DOHH2 (cell line): ENCODE measurements at regions not wholly inside any gene's neighbourhood (a gene's known extent, or its start where the extent isn't known, plus 50 kb on each side); places are given as distances from the start of the nearest gene placed in this dataset.

Source experiments
- CTCF ChIP-seq: fragments of 200-600 bp; sonication (generic); IDR thresholded peaks from one replicate; pipeline ENCODE4 v1.5.1; 2014; ENCODE audit warnings: antibody characterized with exemption, mild to moderate bottlenecking, low read depth, low read length; ENCODE audit not compliant: poor library complexity, severe bottlenecking
- EZH2phosphoT487 ChIP-seq: fragments of 200-600 bp; sonication (generic); IDR thresholded peaks from 2 replicates; pipeline ENCODE4 v1.6.1; 2017; ENCODE audit warnings: borderline replicate concordance, mild to moderate bottlenecking, antibody characterized with exemption, low read length, moderate library complexity, mixed read lengths

DNA sequence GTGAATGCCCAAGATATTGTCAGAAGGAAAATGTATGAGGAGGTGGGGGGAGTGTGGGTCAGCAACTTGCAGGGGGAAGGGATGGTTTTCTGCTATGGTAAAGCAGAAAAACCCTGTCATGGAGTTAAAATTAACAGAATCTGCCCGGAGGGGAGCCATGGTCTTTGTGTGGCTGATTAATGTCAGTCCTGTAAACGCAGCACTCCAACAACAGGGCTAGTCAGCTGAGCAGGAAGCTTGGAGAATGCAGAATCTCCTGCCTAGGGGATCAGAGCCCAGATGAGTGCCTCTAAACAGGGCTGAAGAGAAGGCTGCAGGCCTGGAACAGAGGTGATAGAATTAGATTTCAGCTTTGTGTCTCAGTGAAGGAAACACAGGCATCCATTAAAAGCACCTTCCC is 140.9 kb upstream of the MTNR1B start:
- TF ChIP-seq EZH2phosphoT487 (no peak), CTCF (no peak)
